GM23248 (cell line): ENCODE measurements at regions not wholly inside any gene's neighbourhood (a gene's known extent, or its start where the extent isn't known, plus 50 kb on each side); places are given as distances from the start of the nearest gene placed in this dataset.

Experiments used
- EZH2 ChIP-seq: fragments of 200-600 bp; sonication (generic); IDR thresholded peaks from 2 replicates; pipeline ENCODE4 v1.6.1; 2018; ENCODE audit warnings: antibody characterized with exemption, mild to moderate bottlenecking; ENCODE audit not compliant: insufficient read depth, poor library complexity, severe bottlenecking
- EZH2phosphoT487 ChIP-seq: fragments of 200-600 bp; sonication (generic); IDR thresholded peaks from 2 replicates; pipeline ENCODE4 v1.6.1; 2018; ENCODE audit warnings: antibody characterized with exemption, moderate library complexity, mild to moderate bottlenecking, low read depth; ENCODE audit not compliant: insufficient read depth

- TF ChIP-seq EZH2phosphoT487 = no peak
- TF ChIP-seq EZH2 = no peak
Observed at GRCh38 chr11:21825127-21825526, 367.8 kb upstream of the ANO5 start.
